Vagina (tissue), 2 donors: ENCODE measurements at regions not wholly inside any gene's neighbourhood (a gene's known extent, or its start where the extent isn't known, plus 50 kb on each side); places are given as distances from the start of the nearest gene placed in this dataset.

Experiments
- CTCF ChIP-seq, 3 experiments: fragments of 450-650 bp in 2 of 3; fragments of 200-600 bp in 1 of 3; sonication (generic) in 1 of 3; IDR thresholded peaks; one replicate each; pipeline ENCODE4 v1.5.1; 2017 to 2019; ENCODE audit warnings: antibody characterized with exemption in 3 of 3, mild to moderate bottlenecking in 2 of 3, moderate library complexity in 2 of 3
- POLR2A ChIP-seq, 2 donors: fragments of 450-650 bp; IDR thresholded peaks; one replicate each; pipeline ENCODE4 v1.6.1; 2017; ENCODE audit warnings: antibody characterized with exemption in 2 of 2, mild to moderate bottlenecking in 2 of 2, moderate library complexity in 2 of 2
- POLR2AphosphoS5 ChIP-seq, 2 donors: sonication (generic); formaldehyde crosslinking; IDR thresholded peaks; one replicate each; pipeline ENCODE4 v1.9.0; 2017; ENCODE audit warnings: antibody characterized with exemption in 2 of 2, mild to moderate bottlenecking in 2 of 2, low read depth in 1 of 2; ENCODE audit not compliant: insufficient read depth in 1 of 2

GRCh38 chr2:118186110-118186857 is 98.0 kb downstream of the INSIG2 start:
- no peak for TF ChIP-seq CTCF (IDR thresholded peaks at IDR 0.05)
- TF ChIP-seq POLR2A (IDR thresholded peaks at IDR 0.05), result peak in 1 of 2 donors; percentile 53
- peak; percentile 39 to 87 for TF ChIP-seq POLR2AphosphoS5 (IDR thresholded peaks at IDR 0.05; ENCODE audit: insufficient read depth in 1 of 2, low read depth in 1 of 2)
